OCI-LY1 (cell line): ENCODE measurements at regions not wholly inside any gene's neighbourhood (a gene's known extent, or its start where the extent isn't known, plus 50 kb on each side); places are given as distances from the start of the nearest gene placed in this dataset.

ENCODE experiments used
- CTCF ChIP-seq: fragments of 200-600 bp; sonication (generic), shearing (Covaris generic); IDR thresholded peaks from 2 replicates; pipeline ENCODE4 v1.5.1; 2017; ENCODE audit warnings: mild to moderate bottlenecking, antibody characterized with exemption, low read length, moderate library complexity, mixed read lengths
- EZH2 ChIP-seq: fragments of 200-600 bp; sonication (generic), shearing (Covaris generic); IDR thresholded peaks from 2 replicates; pipeline ENCODE4 v1.8.0; 2017; ENCODE audit warnings: borderline replicate concordance, mixed run types, mild to moderate bottlenecking, antibody characterized with exemption, low read length, moderate library complexity, mixed read lengths

DNA sequence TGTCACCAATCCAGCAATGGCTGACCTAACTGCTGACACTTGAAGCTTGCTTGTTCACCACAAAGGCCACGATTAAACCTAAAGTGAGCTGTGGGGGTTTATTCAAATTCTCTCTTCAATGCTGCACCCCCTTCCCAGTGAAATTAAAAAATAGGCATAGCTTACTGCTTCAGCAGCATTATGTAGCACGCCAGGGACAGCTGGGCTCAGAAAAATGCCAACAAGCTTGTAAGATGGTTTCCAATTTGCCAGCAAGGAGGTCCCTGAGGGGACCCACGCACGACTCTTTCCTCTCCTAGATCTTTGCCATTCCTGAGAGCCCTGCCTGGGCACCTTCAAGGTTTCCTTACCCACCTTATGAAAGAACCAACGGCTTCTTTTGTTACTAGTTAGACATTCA is 113.5 kb upstream of the CDH4 start:
- TF ChIP-seq CTCF (no peak), EZH2 (no peak)
